Prostate gland (tissue), 2 donors: ENCODE measurements at regions not wholly inside any gene's neighbourhood (a gene's known extent, or its start where the extent isn't known, plus 50 kb on each side); places are given as distances from the start of the nearest gene placed in this dataset.

Source experiments
- POLR2A ChIP-seq: fragments of 450-650 bp; IDR thresholded peaks from one replicate; pipeline ENCODE4 v1.6.1; 2016; ENCODE audit warnings: antibody characterized with exemption, mild to moderate bottlenecking
- POLR2AphosphoS5 ChIP-seq: sonication (generic); formaldehyde crosslinking; IDR thresholded peaks from one replicate; pipeline ENCODE4 v1.6.1; 2017; ENCODE audit warnings: antibody characterized with exemption
- TF ChIP-seq, protein P1 (sequence below), 4 experiments: fragments of 200-600 bp in 2 of 4; fragments of 450-650 bp in 2 of 4; sonication (generic) in 2 of 4; IDR thresholded peaks; 1 replicate in 3 of 4; 2 replicates in 1 of 4; pipeline ENCODE4 v1.5.1; 2016 to 2019; ENCODE audit warnings: antibody characterized with exemption in 4 of 4, mild to moderate bottlenecking in 2 of 4, moderate library complexity in 2 of 4

DNA sequence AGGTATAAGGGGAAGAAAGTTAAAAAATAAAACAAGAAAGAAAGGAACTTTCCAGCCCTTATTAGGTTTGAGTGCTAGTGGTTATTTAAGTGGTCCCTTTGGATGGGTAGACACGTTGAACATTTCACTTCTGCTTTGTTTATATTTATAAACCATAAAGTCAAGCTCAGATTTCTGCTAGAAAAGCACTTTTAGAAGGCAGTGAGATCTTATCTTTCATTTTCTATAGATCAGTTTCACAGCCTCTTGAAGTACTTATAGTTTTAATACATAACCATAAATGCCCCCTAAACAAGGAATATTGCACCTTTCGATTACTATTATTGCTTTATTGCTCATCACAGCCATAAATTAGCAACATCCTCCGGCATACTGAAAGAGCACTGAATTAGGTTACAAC, 446.8 kb upstream of the PLXNA2 start:
- TF ChIP-seq, protein P1, sequence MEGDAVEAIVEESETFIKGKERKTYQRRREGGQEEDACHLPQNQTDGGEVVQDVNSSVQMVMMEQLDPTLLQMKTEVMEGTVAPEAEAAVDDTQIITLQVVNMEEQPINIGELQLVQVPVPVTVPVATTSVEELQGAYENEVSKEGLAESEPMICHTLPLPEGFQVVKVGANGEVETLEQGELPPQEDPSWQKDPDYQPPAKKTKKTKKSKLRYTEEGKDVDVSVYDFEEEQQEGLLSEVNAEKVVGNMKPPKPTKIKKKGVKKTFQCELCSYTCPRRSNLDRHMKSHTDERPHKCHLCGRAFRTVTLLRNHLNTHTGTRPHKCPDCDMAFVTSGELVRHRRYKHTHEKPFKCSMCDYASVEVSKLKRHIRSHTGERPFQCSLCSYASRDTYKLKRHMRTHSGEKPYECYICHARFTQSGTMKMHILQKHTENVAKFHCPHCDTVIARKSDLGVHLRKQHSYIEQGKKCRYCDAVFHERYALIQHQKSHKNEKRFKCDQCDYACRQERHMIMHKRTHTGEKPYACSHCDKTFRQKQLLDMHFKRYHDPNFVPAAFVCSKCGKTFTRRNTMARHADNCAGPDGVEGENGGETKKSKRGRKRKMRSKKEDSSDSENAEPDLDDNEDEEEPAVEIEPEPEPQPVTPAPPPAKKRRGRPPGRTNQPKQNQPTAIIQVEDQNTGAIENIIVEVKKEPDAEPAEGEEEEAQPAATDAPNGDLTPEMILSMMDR (IDR thresholded peaks at IDR 0.05) = no peak
- TF ChIP-seq POLR2AphosphoS5 = no peak
- no peak for TF ChIP-seq POLR2A
